ENCODE measurements at regions not wholly inside any gene's neighbourhood (a gene's known extent, or its start where the extent isn't known, plus 50 kb on each side); places are given as distances from the start of the nearest gene placed in this dataset.
"Not testable (repeated sequence)": the region's sequence is repeated elsewhere in the genome, so short reads cannot be mapped to it uniquely, and the experiment has no call there.

DNA sequence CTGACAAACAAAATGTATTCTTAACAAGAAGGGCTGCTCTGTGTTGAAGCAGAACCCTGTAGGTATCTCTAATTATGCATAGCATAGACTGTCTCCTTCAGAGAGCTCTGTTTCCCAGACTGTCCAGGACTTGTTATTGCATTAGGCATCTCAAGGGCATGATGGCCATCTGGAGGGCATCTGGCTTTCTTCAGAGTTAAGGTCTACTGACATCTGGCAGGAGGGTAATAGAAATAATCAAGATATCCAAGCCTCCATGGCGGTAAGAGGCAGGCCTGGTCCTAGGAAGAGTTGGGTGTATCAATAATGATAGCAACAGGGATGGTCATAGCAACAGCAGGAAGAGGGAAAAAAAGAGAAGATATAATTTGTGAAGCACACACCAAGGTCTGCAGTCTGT, 161.2 kb downstream of the TTC8 start:
- DNase-seq (ENCODE audit: low read depth): no peak

DNA sequence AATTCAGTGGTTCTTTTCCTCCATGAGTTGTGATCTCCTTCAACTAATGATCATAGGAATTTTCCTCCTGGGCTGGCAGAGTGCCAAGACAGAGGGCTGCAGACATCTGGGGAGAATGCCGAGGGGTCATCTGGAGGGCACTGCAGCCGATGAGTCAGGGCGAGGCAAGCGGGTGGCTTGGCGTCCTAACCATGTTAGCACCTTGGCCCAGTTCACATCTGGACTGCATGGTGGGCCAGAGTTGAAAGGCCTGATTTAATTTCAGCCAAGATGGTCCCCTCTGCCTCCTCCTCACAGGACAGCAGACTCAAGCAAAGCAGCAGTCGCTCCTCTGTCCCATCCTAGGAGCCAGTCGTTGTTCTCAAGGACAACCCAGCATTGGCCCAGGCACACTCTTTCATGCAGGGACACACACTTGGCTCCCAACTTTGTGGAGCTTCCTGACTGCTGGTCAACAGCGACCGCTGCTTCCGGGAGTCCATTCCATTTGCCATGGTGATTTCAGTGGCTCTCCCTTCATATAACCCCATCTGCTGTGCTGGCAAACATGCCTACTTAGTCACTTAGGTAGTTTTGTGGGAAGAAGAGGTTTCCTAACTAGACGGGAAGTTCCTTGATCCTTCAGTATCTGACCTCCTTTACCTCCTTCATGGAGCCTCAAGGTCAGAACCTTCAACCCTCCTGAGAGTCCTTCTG, 161.8 kb downstream of the TTC8 start:
- peak; percentile 41 for DNase-seq (ENCODE audit: low read depth)

DNA sequence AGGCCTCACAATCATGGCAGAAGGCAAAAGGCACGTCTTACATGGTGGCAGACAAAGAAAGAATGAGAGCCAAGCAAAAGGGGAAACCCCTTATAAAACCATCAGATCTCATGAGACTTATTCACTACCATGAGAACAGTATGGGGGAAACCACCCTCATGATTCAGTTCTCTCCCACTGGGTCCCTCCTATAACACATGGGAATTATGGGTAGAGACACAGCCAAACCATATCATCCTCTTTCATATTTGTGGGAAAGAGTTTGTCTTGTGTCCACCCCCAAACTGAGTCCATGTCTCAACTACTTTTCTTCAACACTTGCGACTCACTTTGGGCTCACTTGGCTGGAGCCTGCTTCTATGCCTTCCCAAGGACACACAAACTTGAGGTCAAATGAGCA, 162.5 kb downstream of the TTC8 start:
- DNase-seq (ENCODE audit: low read depth): not testable (repeated sequence)

DNA sequence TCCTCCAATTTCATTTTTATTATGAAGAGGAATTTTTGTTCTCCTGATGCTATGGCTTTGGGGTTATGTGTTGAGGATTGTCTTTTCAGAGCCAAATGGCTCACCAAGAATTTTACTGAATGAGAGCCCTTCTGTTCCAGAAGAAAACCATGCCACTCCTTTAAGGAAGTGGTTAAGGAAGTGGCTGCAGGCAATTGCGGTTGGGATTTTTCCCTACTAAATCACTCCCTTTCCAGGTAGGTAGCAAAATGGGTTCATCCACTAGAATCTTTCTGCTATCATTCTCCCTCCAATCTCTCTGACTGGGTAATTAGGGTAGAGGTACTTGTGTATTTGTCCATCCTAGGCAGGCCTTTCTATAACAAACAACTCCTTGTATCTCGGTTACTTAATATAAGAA, 163.1 kb downstream of the TTC8 start:
- no peak for DNase-seq (ENCODE audit: low read depth)

DNA sequence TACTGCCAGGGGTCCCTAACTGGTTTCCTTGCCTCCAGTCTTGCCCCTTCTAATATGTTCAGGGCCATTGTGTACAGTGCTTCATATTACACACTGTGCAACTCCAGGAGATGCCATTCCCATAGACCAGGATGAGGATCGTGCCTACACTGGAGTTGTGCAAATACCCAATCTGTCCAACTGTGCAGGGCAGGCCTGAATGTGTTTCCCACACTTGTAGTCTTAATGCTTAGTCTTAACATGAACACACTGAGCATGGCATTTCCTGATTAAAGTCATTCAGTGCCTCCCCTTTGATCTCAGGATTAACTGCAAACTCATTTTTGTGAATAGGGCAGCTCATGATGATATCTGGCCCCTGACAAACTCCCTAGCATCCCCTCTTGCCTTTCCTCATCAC, 165.5 kb downstream of the TTC8 start:
- no peak for DNase-seq (ENCODE audit: low read depth)

- DNase-seq (ENCODE audit: low read depth): no peak
These were observed 166.4 kb downstream of the TTC8 start for GRCh38 chr14:88990856-88991255.

GRCh38 chr14:88992011-88992410, 167.6 kb downstream of the TTC8 start:
- no peak for DNase-seq (ENCODE audit: low read depth)

DNA sequence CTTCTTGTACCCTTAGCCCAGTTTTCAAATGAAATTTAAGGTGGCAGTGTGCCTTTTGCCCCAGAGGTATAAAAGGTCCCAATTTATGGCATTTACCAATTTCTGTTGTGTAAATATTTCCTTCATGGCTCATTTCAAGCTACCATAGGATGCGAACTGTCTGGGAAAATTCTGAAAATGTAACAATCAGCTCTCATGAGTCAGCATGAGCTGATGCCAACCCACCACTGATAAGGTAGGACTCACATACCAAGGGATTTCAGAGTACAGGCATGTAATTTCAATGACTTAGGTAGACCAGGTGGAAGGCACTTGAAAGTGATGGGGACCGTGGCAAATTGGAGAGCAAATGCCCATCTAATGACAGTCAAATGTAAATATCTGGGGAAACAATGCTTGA, 169.5 kb downstream of the TTC8 start:
- DNase-seq (ENCODE audit: low read depth): no peak

- DNase-seq (ENCODE audit: low read depth): peak; percentile 10
These were observed 171.2 kb downstream of the TTC8 start for GRCh38 chr14:88995437-88996198.

DNA sequence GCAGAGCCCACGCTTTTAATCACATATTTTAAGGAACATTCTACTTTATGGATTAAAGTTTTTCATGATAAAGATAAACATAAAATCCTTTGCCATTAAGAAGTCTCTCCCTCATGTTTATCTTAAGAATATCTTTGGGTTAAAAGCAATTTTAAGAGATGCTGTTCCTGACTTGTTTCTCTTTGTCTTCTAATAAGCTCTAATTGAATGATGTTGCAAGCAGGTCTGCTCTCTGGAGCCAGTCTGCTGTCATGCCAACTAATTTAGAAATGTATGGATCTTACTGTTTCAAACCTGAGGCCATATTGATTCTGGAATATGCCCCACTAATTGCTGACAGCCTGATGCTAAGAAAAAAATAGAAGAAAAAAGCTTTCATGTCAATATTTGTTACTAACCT, 173.6 kb downstream of the TTC8 start:
- no peak for DNase-seq (ENCODE audit: low read depth)

DNA sequence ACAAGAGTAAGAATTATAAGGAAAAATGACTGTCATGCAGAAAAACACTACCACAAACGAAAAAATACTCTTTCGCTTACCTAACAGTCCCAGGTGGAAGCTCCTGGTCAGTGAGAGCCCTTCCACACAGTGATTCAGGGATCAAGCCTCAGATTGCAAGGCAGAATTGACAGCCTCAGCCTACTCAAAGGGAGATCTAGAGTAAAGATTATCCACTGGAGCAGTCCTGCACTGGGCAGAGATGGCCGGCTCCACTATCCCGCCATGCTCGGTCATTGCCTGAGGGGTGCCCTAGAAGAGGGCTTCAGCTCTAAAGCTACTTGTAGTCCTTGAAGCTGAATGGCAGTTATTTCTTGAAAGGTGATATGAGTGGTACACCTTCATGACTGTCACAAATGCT, 174.7 kb downstream of the TTC8 start:
- no peak for DNase-seq (ENCODE audit: low read depth)

- DNase-seq (ENCODE audit: low read depth): peak; percentile 92
These were observed 175.8 kb downstream of the TTC8 start for GRCh38 chr14:89000007-89000942.

DNA sequence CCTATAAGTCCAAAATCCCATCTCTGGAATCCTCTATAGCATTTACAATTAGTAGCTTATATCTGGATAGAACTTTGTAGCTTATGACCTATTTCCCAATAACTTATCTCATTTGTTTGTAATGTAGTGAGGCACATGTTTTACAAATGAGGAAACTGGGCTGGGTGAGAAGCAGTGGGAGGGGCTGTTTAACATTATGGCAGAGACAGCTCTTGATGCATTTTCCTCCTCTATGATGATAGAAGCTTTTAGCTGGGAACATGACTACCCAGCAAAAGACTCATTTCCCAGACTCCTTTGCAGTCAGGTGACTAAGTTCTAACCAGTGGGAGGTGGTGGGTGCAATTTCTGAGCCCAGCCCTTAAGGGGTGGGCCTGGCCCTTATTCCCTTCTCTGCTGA, 179.7 kb downstream of the TTC8 start:
- DNase-seq (ENCODE audit: low read depth): no peak

DNA sequence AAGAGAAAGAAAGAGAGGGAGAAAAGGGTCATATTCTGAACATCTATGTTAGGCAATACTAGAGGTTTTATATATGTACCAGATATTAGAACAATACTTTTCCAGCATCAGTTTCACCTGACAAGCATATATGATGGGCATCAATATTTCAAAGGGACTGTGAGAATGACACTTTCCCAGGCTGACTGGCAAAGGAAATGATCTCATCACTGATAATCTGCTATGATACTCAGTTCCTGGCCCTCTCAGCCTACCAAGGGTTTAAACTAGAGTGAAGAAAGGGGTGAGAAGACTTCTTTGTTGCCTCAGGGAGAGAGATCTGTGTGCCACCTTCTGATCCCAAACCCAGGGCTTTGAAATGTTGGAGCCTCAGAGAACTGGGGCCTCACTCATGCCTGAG, 183.5 kb downstream of the TTC8 start:
- no peak for DNase-seq (ENCODE audit: low read depth)

DNA sequence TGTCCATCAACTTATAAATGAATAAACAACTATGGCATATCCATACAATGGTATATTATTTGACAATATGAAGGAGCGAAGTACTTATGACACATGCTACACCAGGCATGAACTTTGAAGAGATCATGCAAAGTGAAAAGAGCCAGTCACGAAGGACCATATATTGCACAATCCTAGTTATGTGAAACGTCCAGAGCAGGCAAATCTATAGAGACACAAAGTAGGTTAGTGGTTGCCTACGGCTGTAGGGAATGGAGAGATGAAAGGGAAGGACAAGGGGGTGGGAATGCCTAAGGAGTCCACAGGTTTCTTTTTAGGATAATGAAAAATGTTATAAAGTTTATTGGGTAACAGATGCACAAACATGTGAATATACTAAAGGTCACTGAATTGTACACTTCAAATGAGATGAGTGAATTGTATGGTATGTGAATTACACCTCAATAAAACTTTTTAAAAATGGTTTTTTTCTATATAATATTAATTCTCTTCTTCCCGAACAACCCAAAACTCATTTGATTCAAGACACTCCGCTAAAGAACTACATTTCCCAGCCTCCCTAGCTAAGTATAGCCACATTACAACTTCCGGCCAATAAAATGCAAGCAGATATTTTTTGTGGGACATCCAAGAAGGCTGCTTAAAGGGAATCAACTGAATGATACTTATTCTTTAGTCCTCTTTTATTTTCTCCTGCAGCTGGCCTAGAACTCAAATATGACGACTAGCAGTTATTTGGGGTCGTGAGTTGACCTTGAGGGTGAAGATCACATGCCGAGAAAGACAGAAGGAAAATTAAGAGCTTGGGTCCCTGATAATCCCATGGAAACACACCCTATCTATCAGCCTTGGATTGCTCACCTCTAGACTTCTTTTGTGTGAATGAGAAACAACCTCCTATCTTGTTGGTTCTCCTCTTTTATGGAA, 187.2 kb downstream of the TTC8 start:
- no peak for DNase-seq (ENCODE audit: low read depth)

DNA sequence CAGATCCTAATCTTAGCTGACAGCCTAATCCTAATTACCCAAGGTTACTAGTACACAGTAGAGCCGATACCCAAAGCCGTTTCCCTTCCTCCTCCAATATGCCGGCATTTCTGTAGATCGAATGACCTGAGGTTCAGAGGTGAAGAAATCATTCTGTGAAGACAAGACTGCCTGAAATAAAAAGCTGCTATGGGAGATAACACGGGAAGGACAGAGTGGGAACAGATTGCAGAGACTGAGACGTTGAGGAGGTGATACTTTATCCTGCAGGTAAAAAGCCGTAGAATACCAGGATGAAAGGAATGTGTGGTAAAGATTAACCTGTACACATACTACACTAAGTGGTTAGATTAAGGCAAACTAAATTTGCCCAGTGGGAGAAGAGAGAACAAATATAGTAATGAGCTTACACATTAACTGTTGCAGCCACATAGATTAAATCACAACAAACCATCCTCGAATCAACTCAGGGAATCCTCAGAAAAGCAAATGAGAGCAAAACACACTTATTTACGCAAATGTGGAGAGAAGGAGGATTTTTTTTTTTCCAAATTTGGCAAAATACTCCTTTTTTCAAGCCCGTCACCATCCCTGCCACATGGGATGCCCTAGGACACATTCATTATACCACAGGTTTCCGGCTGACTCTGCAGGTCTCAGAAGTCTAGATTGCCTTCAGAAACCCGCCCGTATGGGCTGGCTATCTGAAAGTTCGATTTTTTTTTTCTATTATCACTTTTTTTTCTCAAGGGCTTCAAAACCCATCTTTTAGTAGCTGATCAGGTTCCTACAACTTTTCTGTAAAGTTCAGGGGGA, 188.0 kb downstream of the TTC8 start:
- DNase-seq (ENCODE audit: low read depth): no peak

DNA sequence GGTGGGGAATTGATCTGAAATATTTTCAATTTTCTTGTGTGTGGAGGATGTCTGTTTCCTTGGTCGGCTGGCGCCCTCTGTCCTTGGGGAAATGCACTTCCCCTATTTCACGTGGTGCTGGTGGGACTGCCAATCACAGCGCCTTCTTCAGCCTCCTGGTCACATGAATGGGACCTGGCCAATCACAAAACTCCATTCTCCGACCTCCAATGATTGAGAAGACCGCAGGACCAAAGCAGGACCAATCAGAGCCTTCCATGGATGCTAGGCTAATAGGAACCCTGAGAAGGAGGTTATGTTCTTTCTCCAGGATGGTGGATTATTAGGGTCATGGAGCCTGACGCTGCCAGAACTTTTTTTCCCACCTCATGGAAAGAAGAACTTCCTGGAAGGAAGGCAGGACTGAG, 188.7 kb downstream of the TTC8 start:
- no peak for DNase-seq (ENCODE audit: low read depth)

DNA sequence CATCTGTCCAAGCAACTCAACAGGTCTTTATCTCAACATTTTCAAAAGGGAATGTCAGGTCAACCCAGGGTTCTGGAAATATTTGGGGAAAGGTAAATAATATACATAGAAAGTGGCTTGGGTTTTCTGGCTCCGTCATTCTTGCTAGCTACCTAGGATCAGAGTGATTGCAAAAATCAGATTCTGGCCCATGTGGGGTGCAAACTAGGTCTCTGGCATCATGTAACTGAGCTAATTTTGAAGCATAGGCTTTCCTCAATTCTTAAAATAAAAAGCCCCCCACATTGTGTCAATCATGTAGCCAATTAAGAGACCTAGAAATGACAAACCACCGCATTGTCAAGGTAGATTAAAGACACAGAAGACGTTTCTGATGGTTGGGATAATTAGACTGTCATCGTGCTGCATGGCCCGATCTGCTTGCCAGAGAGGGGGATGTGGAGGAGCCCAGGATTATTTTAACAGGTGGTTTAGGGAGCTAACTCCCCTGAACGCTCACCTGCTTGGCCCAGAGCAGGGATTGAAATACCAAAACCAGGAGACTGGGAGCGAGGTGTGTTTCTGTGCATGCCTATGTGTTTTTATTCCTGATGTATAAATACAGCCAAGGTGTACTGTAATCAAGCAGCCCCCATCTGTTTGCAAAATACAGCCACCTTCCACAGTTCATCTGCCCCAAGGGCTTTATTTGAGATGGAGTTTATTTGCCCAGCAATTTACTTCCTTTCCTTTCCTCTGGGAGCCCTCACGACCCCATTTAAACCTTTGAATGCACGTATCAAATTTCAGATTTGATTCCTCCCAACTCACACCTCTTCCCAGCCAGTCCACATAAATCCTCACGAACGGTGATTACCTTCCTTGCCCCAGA, 189.5 kb downstream of the TTC8 start:
- no peak for DNase-seq (ENCODE audit: low read depth)

DNA sequence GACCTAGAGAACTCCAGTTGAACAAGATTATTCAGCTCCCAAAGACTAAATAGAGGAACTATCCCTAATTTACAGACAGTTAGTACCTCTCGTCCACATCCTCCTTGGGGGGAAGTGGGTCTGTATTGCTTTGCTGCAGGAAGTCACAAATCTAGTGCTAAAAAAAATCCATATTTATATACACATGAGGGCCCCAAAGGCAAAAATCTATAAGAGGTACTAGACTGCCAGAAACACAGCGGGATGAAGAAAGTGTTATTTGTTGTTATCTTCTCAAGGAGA, 190.1 kb downstream of the TTC8 start:
- no peak for DNase-seq (ENCODE audit: low read depth)

DNA sequence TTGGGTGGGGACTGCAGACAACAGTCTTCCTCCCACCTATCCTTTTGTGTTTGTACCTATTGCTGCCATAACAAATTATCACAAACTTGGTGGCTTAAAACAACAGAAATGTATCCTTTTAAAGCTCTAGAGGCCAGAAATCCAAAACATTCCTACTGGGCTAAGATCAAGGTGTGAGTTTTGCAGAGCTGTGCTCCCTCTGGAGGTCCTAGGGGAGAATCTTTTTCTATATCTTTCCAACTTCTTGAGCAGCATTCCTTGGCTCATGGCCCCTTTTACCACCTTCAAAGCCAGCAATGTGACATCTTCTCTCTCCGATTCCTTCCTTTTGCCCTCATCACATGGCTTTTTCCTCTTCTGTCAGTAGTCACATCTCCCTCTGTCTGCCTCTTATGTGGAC, 190.6 kb downstream of the TTC8 start:
- DNase-seq (ENCODE audit: low read depth): no peak

Measured in fibroblast of the conjunctiva (primary cell).